Gastroesophageal sphincter (tissue), 3 donors: ENCODE measurements at regions not wholly inside any gene's neighbourhood (a gene's known extent, or its start where the extent isn't known, plus 50 kb on each side); places are given as distances from the start of the nearest gene placed in this dataset.

Source experiments
- CTCF ChIP-seq, 4 experiments: fragments of 200-600 bp in 2 of 4; fragments of 450-650 bp in 2 of 4; sonication (generic) in 1 of 4; IDR thresholded peaks; one replicate each; pipeline ENCODE4 v1.5.1; 2017 to 2019; ENCODE audit warnings: antibody characterized with exemption in 4 of 4, mild to moderate bottlenecking in 2 of 4, moderate library complexity in 2 of 4
- POLR2A ChIP-seq, 2 donors: fragments of 450-650 bp; IDR thresholded peaks; one replicate each; pipeline ENCODE4 v1.6.1; 2017; ENCODE audit warnings: antibody characterized with exemption in 2 of 2, mild to moderate bottlenecking in 2 of 2, moderate library complexity in 1 of 2

GRCh38 chr3:59450946-59451763 is 401.3 kb upstream of the CFAP20DC start:
- TF ChIP-seq CTCF (IDR thresholded peaks at IDR 0.05) (no peak), POLR2A (IDR thresholded peaks at IDR 0.05) (no peak)
